ENCODE measurements at regions not wholly inside any gene's neighbourhood (a gene's known extent, or its start where the extent isn't known, plus 50 kb on each side); places are given as distances from the start of the nearest gene placed in this dataset.
A peak's percentile ranks its signal among the peaks of the same experiment; 100 is the strongest.
"Not testable (repeated sequence)": the region's sequence is repeated elsewhere in the genome, so short reads cannot be mapped to it uniquely, and the experiment has no call there.

- no peak for DNase-seq
Measured at GRCh38 chr2:57368190-57368589, 678.4 kb upstream of the VRK2 start.

- DNase-seq, result peak; percentile 9
Measured at GRCh38 chr2:57370882-57371585, 675.6 kb upstream of the VRK2 start.

GRCh38 chr2:57372237-57372984 lies 674.2 kb upstream of the VRK2 start:
- no peak for DNase-seq

GRCh38 chr2:57373530-57373929 lies 673.1 kb upstream of the VRK2 start:
- peak; percentile 89 for DNase-seq

DNA sequence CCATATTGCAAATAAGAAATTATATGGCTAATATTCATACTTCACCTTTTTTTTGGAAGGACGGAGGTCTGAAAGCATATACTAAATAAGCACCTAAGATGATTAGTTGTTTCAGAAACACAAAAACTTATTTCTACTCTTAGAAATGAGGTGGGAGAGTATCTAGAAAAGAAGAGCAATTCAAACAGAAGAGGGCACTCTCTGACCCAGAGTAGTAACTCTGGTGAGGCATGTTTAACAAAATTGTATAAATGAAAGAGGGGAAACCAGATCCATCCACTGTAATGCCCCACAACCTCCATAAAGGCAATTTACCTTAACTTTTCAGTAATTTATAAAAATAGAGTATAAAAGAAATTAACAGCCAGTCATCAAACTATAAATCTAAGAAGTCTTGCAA lies 669.6 kb upstream of the VRK2 start:
- DNase-seq, result peak; percentile 12

GRCh38 chr2:57386305-57386704 lies 660.3 kb upstream of the VRK2 start:
- DNase-seq, result no peak

GRCh38 chr2:57396355-57397098 lies 650.1 kb upstream of the VRK2 start:
- DNase-seq, result no peak

DNA sequence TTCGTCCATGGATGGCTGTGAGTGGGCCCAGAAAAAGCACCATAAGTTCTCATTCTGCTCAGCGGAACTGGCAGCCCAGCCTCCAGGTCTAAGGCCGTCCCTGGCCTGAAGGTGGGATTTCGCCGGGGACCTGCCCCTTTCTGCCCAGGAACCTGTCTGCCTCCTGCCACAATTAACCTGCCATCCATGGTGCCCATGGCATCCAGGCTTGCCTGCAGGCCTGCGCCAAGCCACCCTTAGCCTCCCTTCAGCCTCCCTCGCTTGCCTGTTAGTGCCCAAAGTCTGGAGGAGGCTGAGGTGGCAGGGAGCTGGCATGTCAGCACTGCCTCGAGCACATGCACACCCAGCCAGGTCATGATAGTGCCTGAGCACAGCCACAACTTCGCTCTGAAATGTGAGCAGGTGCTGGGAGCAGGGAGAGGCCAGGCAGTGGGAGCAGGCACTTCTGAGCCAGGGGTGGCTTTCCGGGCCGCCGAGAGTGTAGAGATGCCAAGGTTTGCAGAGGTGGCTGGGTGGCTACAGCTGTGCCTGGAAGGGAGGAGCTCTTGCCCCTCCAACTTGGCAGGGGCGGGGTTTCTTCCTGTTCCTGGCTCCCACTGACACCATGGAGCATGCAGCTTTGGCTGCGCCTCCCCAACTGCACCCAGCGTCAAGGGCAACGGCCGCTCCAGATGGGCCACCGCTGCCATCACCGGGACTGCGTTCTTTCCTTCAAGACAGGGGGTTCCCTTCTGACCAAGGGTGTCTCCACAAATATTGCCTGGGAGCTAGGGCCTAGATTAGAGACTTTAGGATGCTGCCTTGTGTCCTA lies 648.9 kb upstream of the VRK2 start:
- DNase-seq, result no peak

GRCh38 chr2:57399057-57399456 lies 647.5 kb upstream of the VRK2 start:
- DNase-seq, result no peak

DNA sequence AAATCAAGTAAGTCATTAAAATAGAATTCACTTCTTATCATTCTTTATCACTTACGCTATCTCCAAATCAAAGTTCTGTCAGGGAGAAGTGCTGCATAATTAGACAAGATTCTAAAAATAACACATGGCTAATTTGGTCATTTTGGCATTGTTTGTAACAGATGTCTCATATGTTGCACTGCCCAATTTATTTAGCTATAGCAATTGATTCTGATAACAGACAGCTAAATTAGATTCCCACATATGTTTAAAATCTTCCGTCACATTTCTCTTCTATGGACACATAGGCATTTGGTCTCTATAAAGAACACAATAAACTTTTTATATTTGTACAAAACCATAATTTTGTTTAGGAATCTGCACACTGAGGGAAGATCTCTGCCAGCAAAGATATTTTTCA lies 644.5 kb upstream of the VRK2 start:
- no peak for DNase-seq

DNA sequence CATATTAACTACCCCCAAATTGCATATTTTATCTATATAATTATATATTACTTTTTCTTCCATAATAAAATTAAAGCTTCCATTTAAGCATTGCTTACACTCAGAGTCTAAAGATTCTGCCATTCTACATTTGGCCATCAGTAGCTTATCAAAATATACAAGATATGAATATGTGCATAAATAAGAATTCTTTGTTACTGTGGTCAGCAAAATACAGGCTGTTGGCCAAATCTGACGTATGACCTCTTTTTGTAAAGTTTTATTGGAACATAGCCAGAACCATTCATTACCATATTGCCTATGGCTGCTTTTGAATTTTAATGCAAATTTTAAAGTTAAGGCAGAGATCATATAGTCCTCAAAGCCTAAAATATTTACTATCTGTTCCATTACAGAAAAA lies 643.9 kb upstream of the VRK2 start:
- no peak for DNase-seq

DNA sequence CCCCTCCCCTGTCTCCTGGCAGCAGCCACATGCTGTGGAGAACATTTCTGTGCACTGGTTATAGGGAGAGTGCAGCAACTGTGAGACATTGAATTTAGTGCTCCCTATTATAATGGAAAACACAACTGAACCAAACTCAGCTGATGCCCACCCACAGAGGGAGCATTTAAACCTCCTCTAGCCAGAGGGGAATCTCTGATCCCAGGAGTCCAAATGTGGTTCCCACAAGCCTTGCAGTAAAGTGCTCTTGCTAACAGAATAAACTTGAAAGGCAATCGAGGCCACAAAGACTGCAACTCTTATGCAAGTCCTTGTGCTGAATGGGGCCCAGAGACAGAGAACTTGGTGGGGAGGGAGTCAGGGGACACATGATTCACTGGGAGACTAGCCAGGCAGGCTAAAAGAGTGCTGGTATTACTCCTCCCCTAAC lies 638.8 kb upstream of the VRK2 start:
- DNase-seq, result no peak

- no peak for DNase-seq
Measured at GRCh38 chr2:57408587-57408986, 638.0 kb upstream of the VRK2 start.

- no peak for DNase-seq
Measured at GRCh38 chr2:57417007-57417406, 629.6 kb upstream of the VRK2 start.

DNA sequence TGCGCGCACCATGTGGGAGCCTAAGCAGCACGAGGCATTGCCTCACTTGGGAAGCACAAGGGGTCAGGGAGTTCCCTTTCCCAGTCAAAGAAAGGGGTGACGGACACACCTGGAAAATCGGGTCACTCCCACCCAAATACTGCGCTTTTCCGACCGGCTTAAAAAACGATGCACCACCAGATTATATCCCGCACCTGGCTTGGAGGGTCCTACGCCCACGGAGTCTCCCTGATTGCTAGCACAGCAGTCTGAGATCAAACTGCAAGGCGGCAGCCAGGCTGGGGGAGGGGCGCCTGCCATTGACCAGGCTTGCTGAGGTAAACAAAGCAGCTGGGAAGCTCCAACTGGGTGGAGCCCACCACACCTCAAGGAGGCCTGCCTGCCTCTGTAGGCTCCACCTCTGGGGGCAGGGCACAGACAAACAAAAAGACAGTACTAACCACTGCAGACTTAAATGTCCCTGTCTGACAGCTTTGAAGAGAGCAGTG lies 627.7 kb upstream of the VRK2 start:
- DNase-seq, result not testable (repeated sequence)

DNA sequence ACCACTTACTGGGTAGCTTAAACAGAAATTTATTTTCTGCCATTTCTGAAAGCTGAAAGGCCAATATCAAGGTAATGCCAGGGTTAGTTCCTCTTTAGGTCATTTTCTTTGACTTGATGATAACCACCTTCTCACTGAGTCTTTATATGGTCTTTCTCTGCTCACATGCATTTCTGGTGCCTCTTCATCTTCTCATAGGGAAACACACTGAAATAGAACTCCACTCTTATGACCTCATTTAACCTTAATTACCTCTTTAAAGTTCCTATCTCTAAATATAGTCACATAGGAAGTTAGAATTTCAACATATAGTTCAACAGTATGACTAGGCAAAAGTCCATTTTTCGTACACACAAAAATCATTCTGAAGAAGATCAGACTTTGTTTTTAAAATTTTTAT lies 616.8 kb upstream of the VRK2 start:
- DNase-seq, result no peak

- DNase-seq, result no peak
Measured at GRCh38 chr2:57432528-57432927, 614.1 kb upstream of the VRK2 start.

DNA sequence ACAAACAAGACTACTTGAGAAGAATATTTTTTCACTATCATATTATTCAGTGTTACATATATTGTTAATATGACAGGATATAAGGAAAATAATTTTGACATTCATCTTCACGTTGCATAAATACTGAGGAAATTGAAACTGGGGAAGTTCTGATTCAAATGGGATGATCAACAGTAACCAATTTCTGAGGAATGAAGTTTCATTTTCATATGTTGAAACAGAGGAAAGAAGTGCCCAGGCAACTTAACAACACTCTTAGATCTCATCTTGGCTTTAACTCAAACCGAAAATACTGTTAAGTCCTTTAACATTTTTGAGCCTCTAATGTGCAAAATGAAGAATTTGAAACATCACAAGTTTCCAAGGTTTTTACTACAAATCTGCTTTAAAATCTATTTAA lies 612.2 kb upstream of the VRK2 start:
- DNase-seq, result no peak

DNA sequence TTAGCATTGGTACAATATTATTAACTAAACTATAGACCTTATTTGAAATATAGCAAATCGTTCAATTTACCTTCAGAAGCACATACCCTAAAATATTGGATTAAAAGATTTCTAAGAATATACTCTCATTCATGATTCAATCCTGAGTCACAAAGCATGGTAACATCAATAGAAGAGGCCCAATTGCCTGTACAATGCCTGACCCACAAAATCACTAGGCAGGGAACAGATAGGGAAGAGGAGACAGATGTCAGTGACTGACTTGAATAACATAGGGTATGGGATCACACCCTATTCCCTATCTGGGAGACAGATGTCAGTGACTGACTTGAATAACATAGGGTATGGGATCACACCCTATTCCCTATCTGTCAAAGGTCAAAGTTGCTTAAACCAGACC lies 611.6 kb upstream of the VRK2 start:
- no peak for DNase-seq

GRCh38 chr2:57437077-57437476 lies 609.5 kb upstream of the VRK2 start:
- no peak for DNase-seq

DNA sequence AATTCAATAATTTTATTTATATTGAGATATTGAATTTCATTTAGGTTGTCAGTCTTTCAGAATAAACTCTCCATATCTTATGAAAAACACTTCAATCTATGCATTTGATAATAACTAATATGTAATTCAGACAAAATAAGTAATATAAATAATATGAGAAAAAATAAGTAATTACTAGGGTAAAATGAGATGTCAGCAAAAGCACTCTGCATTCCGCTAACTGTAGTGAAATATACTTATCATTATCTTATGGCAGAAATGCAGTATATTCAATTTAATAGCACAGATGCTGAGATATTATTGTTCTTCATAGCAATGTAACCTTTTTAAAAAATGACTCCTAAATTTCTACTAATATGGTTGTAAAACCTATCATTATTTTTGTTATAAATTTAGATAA lies 606.2 kb upstream of the VRK2 start:
- DNase-seq, result no peak

DNA sequence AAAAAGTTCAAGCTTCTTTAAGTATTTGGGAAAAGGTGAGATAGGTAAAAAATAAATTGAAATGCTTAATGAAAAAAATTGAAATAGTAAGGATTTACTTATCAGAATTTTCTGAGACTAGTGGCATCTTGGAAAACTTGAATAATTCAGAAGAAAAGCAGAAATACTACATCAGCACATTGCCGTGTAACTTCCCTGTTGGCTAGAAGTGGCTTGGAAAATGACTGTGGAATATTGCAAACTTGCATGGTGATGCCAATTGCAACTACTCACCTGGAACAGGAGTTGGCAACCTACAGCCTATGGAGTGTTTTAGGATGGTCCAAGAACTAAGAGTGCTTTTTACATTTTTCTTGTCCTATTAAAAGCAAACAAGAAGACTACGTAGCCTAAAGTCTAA lies 603.5 kb upstream of the VRK2 start:
- no peak for DNase-seq
